WI38 (cell line): ENCODE measurements at regions not wholly inside any gene's neighbourhood (a gene's known extent, or its start where the extent isn't known, plus 50 kb on each side); places are given as distances from the start of the nearest gene placed in this dataset.

Experiments
- H3K4me3 ChIP-seq: 2 replicates; pipeline ENCODE4 v1.5.1; 2011; ENCODE audit warnings: low read depth, mild to moderate bottlenecking, control low read depth, low read length
- TF ChIP-seq, protein P1 (sequence below): IDR thresholded peaks from 2 replicates; pipeline ENCODE4 v1.5.1; 2012; ENCODE audit warnings: low read depth, mild to moderate bottlenecking, control low read depth, low read length

DNA sequence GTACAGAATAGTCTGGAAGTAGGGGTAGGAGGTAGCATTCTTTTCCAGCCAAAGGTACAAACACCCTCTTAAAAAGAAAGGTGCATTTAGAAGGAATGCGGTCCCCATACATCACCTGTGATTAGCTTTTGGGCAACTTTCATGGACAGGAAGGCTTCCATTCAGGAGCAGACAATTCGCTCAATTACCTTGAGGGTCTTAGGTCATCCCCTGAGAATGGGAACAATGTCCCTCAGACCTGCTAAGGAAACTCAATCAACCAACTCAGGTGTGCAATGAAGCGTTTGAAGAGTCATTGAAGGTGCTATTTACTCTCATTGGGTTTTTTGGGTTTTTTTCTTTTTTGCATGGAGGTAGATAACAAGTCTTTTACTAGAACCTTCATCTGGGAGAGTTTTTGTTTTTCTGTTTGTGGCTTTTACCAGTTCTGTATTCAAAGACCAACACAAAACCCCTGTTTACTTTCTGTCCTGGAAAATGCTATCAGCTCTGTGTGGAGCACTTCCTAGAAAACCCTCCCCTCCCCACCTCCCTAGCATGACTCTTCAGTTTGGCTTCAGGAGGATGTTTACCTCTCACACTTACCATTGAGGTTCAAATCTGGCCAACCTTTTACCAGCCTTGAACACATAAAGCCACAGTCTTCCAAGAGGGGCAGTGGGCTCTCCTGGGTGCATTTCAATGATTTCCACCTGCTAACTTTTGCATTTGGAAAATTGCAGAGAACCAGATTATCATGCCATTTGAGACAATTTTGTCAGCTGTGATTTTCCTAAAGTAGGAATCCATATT is 271.2 kb upstream of the PRDM1 start:
- H3K4me3 ChIP-seq, result no peak overlapping the region
- TF ChIP-seq, protein P1, sequence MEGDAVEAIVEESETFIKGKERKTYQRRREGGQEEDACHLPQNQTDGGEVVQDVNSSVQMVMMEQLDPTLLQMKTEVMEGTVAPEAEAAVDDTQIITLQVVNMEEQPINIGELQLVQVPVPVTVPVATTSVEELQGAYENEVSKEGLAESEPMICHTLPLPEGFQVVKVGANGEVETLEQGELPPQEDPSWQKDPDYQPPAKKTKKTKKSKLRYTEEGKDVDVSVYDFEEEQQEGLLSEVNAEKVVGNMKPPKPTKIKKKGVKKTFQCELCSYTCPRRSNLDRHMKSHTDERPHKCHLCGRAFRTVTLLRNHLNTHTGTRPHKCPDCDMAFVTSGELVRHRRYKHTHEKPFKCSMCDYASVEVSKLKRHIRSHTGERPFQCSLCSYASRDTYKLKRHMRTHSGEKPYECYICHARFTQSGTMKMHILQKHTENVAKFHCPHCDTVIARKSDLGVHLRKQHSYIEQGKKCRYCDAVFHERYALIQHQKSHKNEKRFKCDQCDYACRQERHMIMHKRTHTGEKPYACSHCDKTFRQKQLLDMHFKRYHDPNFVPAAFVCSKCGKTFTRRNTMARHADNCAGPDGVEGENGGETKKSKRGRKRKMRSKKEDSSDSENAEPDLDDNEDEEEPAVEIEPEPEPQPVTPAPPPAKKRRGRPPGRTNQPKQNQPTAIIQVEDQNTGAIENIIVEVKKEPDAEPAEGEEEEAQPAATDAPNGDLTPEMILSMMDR, result no peak

DNA sequence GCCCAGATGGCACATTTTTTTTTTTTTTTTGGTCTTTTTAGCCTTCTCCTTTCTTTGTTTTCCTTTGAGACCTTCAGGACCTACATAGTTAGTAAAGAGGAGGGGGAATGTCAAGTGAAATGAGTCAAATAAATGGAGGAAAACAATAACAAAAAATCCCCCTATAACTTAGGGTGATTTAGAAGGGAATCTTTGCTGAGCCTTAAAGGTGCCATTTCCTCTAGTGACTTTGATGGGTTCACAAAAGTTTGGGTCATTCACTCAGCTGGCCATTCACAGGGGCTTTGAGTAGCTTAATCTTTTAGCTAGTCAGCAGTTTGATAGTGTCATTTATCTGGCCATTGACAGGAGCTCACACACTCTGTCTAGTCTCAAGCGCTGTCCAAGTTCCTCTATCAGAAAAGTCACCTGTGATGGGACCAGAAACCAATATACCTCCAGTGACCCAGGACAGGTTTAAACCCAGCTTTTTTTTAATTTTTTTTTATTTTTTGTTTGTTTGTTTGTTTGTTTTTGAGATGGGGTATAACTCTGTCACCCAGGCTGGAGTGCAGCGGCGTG is 275.1 kb upstream of the PRDM1 start:
- H3K4me3 ChIP-seq, result no peak overlapping the region
- TF ChIP-seq, protein P1, result no peak

DNA sequence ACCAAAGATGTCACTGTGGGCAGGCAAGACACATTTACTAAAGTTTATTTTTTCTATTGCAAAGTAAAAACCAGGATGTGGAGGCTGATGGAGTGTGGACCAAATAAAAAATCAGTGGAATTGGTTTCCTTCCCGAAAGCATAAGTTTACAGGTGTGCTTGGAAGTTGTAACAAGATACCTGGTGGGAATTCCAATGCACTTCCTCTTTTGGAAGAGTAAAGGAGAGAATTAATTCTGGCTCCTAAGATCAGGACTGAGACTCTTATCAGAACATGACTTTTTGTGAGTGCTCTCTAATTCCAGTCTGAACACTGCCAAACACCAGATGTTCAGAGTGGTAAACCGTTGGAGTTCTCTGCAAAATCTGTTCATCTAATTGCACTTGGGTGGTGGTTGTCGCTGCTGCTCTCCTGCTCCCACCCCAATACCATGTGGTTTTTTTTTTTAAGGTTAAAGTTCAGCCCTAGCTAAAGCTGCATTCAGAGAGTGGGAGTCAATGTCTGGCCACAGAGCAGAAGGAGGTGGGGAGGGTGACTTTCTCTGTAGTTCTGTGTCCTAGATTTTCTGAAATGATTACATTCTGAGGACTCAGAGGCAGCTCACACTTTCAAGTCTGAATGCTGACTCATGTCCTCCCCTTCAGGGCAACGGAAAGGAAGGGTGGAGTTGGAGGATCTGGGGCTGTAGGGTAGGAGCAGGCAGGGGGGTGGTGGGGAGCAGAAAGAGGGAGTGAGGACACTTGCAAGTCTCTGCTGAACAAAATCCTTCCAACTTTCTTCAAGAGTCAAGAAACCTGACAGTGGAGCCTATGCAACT is 275.8 kb upstream of the PRDM1 start:
- TF ChIP-seq, protein P1, result no peak
- no peak overlapping the region for H3K4me3 ChIP-seq

DNA sequence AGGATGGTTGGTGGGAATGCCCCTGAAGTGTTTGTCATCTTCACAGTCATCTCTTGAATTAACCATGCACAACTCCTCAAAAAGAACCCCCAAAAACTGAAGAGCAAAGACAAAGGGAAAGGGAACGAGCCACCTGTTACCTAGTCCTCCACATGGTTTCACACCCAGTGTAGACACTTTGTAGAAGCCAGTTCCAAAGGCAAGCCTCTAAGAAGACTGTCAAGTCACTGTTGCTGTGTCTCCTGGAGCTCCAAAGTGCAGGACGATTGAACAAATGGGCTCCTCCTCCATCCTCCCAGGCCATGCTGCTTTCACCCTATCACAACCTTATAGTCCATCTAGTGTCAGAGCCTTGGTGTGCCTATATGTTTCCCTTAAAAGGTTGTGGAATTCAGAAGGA is 277.6 kb upstream of the PRDM1 start:
- H3K4me3 ChIP-seq, result no peak overlapping the region
- TF ChIP-seq, protein P1, result no peak

DNA sequence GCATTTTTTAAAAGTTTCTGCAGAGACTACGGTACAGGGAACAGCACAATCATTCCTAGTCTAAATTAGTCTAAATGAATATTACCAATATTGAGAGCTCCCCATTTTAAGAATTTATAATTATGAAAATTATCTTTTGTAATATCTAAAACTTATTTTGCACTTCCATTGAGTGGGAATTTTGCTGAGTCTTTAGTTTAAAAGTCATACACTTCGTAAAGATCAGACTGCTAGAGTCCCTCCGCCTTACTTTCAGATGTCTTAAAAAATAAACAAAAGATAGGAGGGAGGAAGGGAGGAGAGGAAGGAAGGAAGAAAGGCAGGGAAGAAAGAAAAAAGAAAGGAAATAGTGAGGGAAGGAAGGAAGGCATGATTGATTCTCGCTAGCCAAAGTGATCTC is 278.2 kb upstream of the PRDM1 start:
- no peak overlapping the region for H3K4me3 ChIP-seq
- TF ChIP-seq, protein P1, result no peak

DNA sequence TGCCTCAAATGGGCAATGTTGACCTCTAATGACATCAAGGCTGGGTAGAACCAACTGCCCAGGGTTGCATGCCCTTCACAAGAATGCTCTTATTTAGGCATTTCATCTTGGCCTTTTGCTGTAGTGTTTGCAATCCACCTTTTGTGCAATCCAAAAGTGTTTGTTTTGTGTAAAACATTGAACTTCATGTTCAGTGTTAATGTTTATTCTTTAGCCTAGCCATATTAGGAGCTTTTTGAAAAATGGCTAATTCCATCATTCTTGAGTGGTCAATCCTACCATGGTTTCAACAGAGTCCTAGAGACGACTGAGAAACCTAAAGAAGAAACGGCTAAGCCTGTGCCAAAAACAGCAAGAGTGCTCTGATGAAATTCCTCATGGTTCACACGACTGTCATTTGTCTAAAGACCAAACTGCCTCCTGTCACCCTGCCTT is 279.6 kb upstream of the PRDM1 start:
- no peak overlapping the region for H3K4me3 ChIP-seq
- TF ChIP-seq, protein P1, result no peak

DNA sequence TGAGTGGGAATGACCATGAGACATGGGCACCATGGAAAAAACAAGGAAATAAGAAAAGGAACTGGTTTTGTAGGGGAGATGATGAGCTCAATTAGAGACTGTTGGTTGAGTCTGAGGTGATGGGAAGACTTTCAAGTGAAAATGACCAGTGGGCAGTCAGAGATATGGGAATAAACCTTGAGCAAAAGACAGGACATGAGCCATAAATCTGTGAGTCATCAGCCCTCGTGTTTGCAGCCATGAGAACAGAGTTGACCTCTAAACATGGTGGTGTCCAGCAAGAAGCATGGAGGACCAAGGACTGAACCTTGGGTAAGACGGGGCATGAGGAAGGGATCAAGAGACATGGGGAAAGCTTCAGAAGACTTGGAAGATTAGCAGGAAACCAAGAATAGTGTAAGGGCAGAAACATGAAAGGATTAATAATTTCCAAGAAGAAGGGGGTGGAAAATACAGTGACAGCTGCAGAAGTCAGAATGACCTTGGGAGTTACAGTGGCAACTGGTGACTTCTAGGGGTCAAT is 280.6 kb upstream of the PRDM1 start:
- TF ChIP-seq, protein P1, result no peak

More for the DNA sequence above, 280.6 kb upstream of the PRDM1 start:
- no peak overlapping the region for H3K4me3 ChIP-seq
